Hepatocyte (in vitro differentiated cells): ENCODE measurements at regions not wholly inside any gene's neighbourhood (a gene's known extent, or its start where the extent isn't known, plus 50 kb on each side); places are given as distances from the start of the nearest gene placed in this dataset.

Experiments used
- DNase-seq: peaks from one replicate; pipeline ENCODE4 v3.0.0-alpha.2; 2016; ENCODE audit warnings: low spot score
- H2AFZ ChIP-seq: fragments of 200-600 bp; sonication (generic); 2 replicates; pipeline ENCODE4 v1.6.0; 2016; ENCODE audit warnings: antibody characterized with exemption, mild to moderate bottlenecking
- H3K27ac ChIP-seq: fragments of 200-600 bp; sonication (generic); 2 replicates; pipeline ENCODE4 v1.5.1; 2016; ENCODE audit warnings: mild to moderate bottlenecking
- H3K27me3 ChIP-seq: fragments of 200-600 bp; sonication (generic); 2 replicates; pipeline ENCODE4 v1.6.1; 2016
- H3K36me3 ChIP-seq: fragments of 200-600 bp; sonication (generic); replicated peaks from 2 replicates; pipeline ENCODE4 v1.5.1; 2016; ENCODE audit warnings: low read depth; ENCODE audit not compliant: insufficient read depth
- H3K4me1 ChIP-seq: fragments of 200-600 bp; sonication (generic); 2 replicates; pipeline ENCODE4 v1.5.1; 2016; ENCODE audit warnings: mild to moderate bottlenecking, moderate library complexity; ENCODE audit not compliant: insufficient read depth
- H3K4me2 ChIP-seq: fragments of 200-600 bp; sonication (generic); 2 replicates; pipeline ENCODE4 v1.6.0; 2016
- H3K4me3 ChIP-seq: fragments of 200-600 bp; sonication (generic); 2 replicates; pipeline ENCODE4 v1.5.1; 2016; ENCODE audit warnings: mild to moderate bottlenecking
- H3K79me2 ChIP-seq: fragments of 200-600 bp; sonication (generic); 2 replicates; pipeline ENCODE4 v1.6.0; 2017; ENCODE audit warnings: mild to moderate bottlenecking
- H3K9me2 ChIP-seq: fragments of 200-600 bp; sonication (generic); replicated peaks from 2 replicates; pipeline ENCODE4 v1.6.0; 2017; ENCODE audit warnings: mild to moderate bottlenecking; ENCODE audit not compliant: insufficient read depth
- H3K9me3 ChIP-seq: fragments of 200-600 bp; sonication (generic); 2 replicates; pipeline ENCODE4 v1.5.1; 2016; ENCODE audit warnings: low read depth, mild to moderate bottlenecking
- H4K20me1 ChIP-seq: fragments of 200-600 bp; sonication (generic); 2 replicates; pipeline ENCODE4 v1.6.0; 2016; ENCODE audit warnings: mild to moderate bottlenecking; ENCODE audit not compliant: insufficient read depth, poor library complexity, severe bottlenecking
- CTCF ChIP-seq: fragments of 200-600 bp; sonication (generic); IDR thresholded peaks from 2 replicates; pipeline ENCODE4 v1.5.1; 2016; ENCODE audit warnings: antibody characterized with exemption, mild to moderate bottlenecking; ENCODE audit not compliant: poor library complexity
- EZH2 ChIP-seq: fragments of 200-600 bp; sonication (generic); IDR thresholded peaks from 2 replicates; pipeline ENCODE4 v1.6.1; 2016; ENCODE audit warnings: antibody characterized with exemption, mild to moderate bottlenecking, borderline replicate concordance
- EZH2phosphoT487 ChIP-seq: fragments of 200-600 bp; sonication (generic); IDR thresholded peaks from one replicate; pipeline ENCODE4 v1.6.1; 2018; ENCODE audit warnings: antibody characterized with exemption, mild to moderate bottlenecking, low read depth, moderate library complexity; ENCODE audit not compliant: unreplicated experiment, severe bottlenecking
- WGBS: methylation state at CpG from one replicate; pipeline ENCODE4 v1.1.6; 2016; ENCODE audit warnings: low lambda C conversion rate; ENCODE audit errors: missing lambda C conversion rate; 5-methylcytosine and 5-hydroxymethylcytosine counted together

DNA sequence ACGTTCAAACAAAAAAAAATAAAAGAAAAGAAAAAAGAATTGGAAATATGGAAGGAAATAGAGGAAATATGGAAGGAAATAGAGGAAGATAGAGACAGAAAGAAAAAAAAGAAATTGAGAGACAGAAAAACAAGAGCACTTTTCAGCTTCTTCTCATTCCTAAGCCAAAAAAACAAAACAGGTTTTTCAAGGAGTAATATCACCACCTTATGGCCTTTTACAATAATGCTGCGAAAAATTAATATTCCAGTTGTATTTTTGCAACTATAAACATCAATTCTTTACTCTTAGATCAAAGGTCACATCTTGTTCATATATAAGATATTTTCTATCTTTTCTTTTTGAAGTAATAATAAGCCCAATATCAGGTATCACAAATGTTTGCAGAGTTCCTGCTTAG, 328.3 kb downstream of the FAT3 start:
- no peaks in the 10 kb centered on the region for H3K27me3 ChIP-seq
- no peaks in the 10 kb centered on the region for H3K4me1 ChIP-seq
- DNase-seq: no peak
- no peaks in the 10 kb centered on the region for H4K20me1 ChIP-seq
- H2AFZ ChIP-seq: no peak overlapping the region
- H3K9me2 ChIP-seq: no peaks in the 10 kb centered on the region
- 62% methylated on average over 2 of the region's 2 CpGs for WGBS
- no peaks in the 10 kb centered on the region for H3K79me2 ChIP-seq
- no peaks in the 10 kb centered on the region for H3K36me3 ChIP-seq
- no peak overlapping the region for H3K4me3 ChIP-seq
- no peak overlapping the region for H3K4me2 ChIP-seq
- TF ChIP-seq EZH2: no peak
- peak; percentile 54 for TF ChIP-seq CTCF
- no peak overlapping the region for H3K27ac ChIP-seq
- no peaks in the 10 kb centered on the region for H3K9me3 ChIP-seq

- Histone ChIP-seq H3K79me2 (no peaks in the 10 kb centered on the region), H3K9me3 (no peaks in the 10 kb centered on the region)
- TF ChIP-seq EZH2phosphoT487 (no peak), CTCF (no peak), EZH2 (no peak)
Measured at GRCh38 chr11:92554688-92555087, 330.1 kb downstream of the FAT3 start.

DNA sequence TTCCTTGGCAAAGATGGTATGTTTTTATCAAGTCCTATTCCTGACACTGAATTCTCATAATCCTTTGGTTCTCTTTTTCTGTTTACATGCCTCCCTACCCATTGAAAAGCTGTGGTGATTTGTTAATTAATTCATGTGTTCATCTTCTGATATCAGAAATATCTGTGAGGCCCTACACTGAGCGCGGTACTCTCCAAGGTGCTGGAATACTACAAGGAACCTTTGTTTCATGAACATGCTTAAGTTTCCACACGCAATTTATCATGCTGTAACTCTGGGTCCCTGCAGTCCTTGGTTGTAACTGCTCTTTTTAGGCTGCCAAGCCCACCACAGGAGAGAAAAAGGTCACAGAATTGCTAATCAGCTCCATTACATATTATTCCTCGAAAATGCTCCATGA, 331.8 kb downstream of the FAT3 start:
- TF ChIP-seq EZH2 (no peak), EZH2phosphoT487 (no peak), CTCF (no peak)
- H3K9me3 ChIP-seq: no peaks in the 10 kb centered on the region
- no peaks in the 10 kb centered on the region for H3K27me3 ChIP-seq
- no peaks in the 10 kb centered on the region for H3K36me3 ChIP-seq
- H4K20me1 ChIP-seq: no peaks in the 10 kb centered on the region
- no peaks in the 10 kb centered on the region for H3K4me1 ChIP-seq
- no peak overlapping the region for H3K4me3 ChIP-seq
- DNase-seq: peak; percentile 55
- no peak overlapping the region for H2AFZ ChIP-seq
- no peak overlapping the region for H3K4me2 ChIP-seq
- no peak overlapping the region for H3K27ac ChIP-seq
- H3K9me2 ChIP-seq: no peaks in the 10 kb centered on the region
- H3K79me2 ChIP-seq: no peaks in the 10 kb centered on the region
- 75% methylated on average over 4 of the region's 4 CpGs for WGBS

More at GRCh38 chr11:92554688-92555087, 330.1 kb downstream of the FAT3 start:
- H3K4me2 ChIP-seq: no peak overlapping the region
- H3K9me2 ChIP-seq: no peaks in the 10 kb centered on the region
- no peaks in the 10 kb centered on the region for H3K4me1 ChIP-seq
- H3K27me3 ChIP-seq: no peaks in the 10 kb centered on the region
- WGBS: 92% methylated on average over 7 of the region's 7 CpGs
- no peaks in the 10 kb centered on the region for H4K20me1 ChIP-seq
- H2AFZ ChIP-seq: no peak overlapping the region
- no peak for DNase-seq
- no peaks in the 10 kb centered on the region for H3K36me3 ChIP-seq
- H3K27ac ChIP-seq: no peak overlapping the region
- H3K4me3 ChIP-seq: no peak overlapping the region

- H3K4me1 ChIP-seq: no peaks in the 10 kb centered on the region
- no peak overlapping the region for H3K4me3 ChIP-seq
- H4K20me1 ChIP-seq: no peaks in the 10 kb centered on the region
- H3K27me3 ChIP-seq: no peaks in the 10 kb centered on the region
- H3K79me2 ChIP-seq: no peaks in the 10 kb centered on the region
- no peak overlapping the region for H3K4me2 ChIP-seq
- H3K36me3 ChIP-seq: no peaks in the 10 kb centered on the region
- H3K27ac ChIP-seq: no peak overlapping the region
- no peak overlapping the region for H2AFZ ChIP-seq
- no peaks in the 10 kb centered on the region for H3K9me3 ChIP-seq
- no peaks in the 10 kb centered on the region for H3K9me2 ChIP-seq
- WGBS: 59% methylated on average over 1 of the region's 1 CpG
- DNase-seq: no peak
- no peak for TF ChIP-seq EZH2
- TF ChIP-seq CTCF: no peak
- no peak for TF ChIP-seq EZH2phosphoT487
Measured at GRCh38 chr11:92557879-92558278, 333.3 kb downstream of the FAT3 start.
